ENCODE measurements at regions not wholly inside any gene's neighbourhood (a gene's known extent, or its start where the extent isn't known, plus 50 kb on each side); places are given as distances from the start of the nearest gene placed in this dataset.

- TF ChIP-seq CTCF (IDR thresholded peaks at IDR 0.05; ENCODE audit: extremely low read depth in 1 of 2, insufficient read depth in 1 of 2, low read depth in 1 of 2, low read length in 2 of 2) (no peak), MYC (IDR thresholded peaks at IDR 0.05; ENCODE audit: low read depth, low read length) (no peak)
Observed at GRCh38 chr7:136076954-136077353, 99.8 kb upstream of the MTPN start.

Measured in endothelial cell of umbilical vein (primary cell).